Thyroid gland (tissue), 4 donors: ENCODE measurements at regions not wholly inside any gene's neighbourhood (a gene's known extent, or its start where the extent isn't known, plus 50 kb on each side); places are given as distances from the start of the nearest gene placed in this dataset.
"Not testable (repeated sequence)": the region's sequence is repeated elsewhere in the genome, so short reads cannot be mapped to it uniquely, and the experiment has no call there.

ENCODE experiments used
- CTCF ChIP-seq, 6 experiments: fragments of 200-600 bp in 3 of 6; fragments of 450-650 bp in 3 of 6; sonication (generic) in 3 of 6; IDR thresholded peaks; one replicate each; pipeline ENCODE4 v1.5.1; 2016 to 2019; ENCODE audit warnings: antibody characterized with exemption in 6 of 6, mild to moderate bottlenecking in 2 of 6, inconsistent platforms in 1 of 6, moderate library complexity in 1 of 6
- POLR2A ChIP-seq, 2 donors: fragments of 450-650 bp; IDR thresholded peaks; one replicate each; pipeline ENCODE4 v1.6.1; 2017; ENCODE audit warnings: antibody characterized with exemption in 2 of 2, mild to moderate bottlenecking in 2 of 2, moderate library complexity in 1 of 2

DNA sequence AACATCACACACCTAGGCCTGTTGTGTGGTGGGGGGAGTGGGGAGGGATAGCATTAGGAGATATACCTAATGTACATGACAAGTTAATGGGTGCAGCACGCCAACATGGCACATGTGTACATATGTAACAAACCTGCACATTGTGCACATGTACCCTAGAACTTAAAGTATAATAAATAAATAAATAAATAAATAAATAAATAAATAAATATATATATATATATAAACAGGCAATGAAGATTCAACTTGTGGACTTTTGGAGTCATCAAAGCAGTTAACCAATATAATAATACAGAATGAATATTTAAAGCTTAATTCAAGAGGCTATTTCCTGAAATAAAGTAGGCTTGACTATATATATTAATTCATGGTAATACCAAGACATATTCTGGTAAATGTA is 167.0 kb downstream of the FOXD2 start:
- not testable (repeated sequence) for TF ChIP-seq POLR2A, CTCF (IDR thresholded peaks at IDR 0.05)
